ENCODE measurements at regions not wholly inside any gene's neighbourhood (a gene's known extent, or its start where the extent isn't known, plus 50 kb on each side); places are given as distances from the start of the nearest gene placed in this dataset.
A peak's percentile ranks its signal among the peaks of the same experiment; 100 is the strongest.

- intact Hi-C loops (cut with DNase I; ENCODE audit: low total_unique reads), result no loop called here
- Histone ChIP-seq H3K36me3 (no peaks in the 10 kb centered on the region), H3K9me3 (peaks cover 0 to 36% (median 23%) of the 10 kb centered on the region in 8 donors), H3K27me3 (replicated peaks in 1 of 7) (no peaks in the 10 kb centered on the region), H3K4me1 (no peaks in the 10 kb centered on the region), H3K4me3 (no peak overlapping the region), H3K27ac (no peak overlapping the region)
- no peak for TF ChIP-seq CTCF (IDR thresholded peaks at IDR 0.05 in 8 of 11, conservative IDR thresholded peaks at IDR 0.05 in 3 of 11)
- no peak for TF ChIP-seq POLR2AphosphoS5 (IDR thresholded peaks at IDR 0.05)
- TF ChIP-seq POLR2A (IDR thresholded peaks at IDR 0.05), result no peak
- no peak for DNase-seq
Observed at GRCh38 chr4:126238013-126238412, 923.3 kb downstream of the FAT4 start.

GRCh38 chr4:126241634-126242033 lies 926.9 kb downstream of the FAT4 start:
- no peak for DNase-seq
- Histone ChIP-seq H3K4me1 (no peaks in the 10 kb centered on the region), H3K27me3 (replicated peaks in 1 of 7) (no peaks in the 10 kb centered on the region), H3K27ac (no peak overlapping the region), H3K9me3 (peaks cover 0 to 13% (median 0%) of the 10 kb centered on the region in 8 donors), H3K36me3 (no peaks in the 10 kb centered on the region), H3K4me3 (no peak overlapping the region)
- no peak for TF ChIP-seq POLR2A (IDR thresholded peaks at IDR 0.05)
- no peak for TF ChIP-seq POLR2AphosphoS5 (IDR thresholded peaks at IDR 0.05)
- no peak for TF ChIP-seq CTCF (IDR thresholded peaks at IDR 0.05 in 8 of 11, conservative IDR thresholded peaks at IDR 0.05 in 3 of 11)
- intact Hi-C loops (cut with DNase I; ENCODE audit: low total_unique reads), result no loop called here
- WGBS, 5 donors, result 81 to 93% (median 88%) methylated on average over 2 of the region's 2 CpGs

- Histone ChIP-seq H3K4me1 (no peaks in the 10 kb centered on the region), H3K27me3 (replicated peaks in 1 of 7) (no peaks in the 10 kb centered on the region), H3K9me3 (peaks cover 0 to 13% (median 0%) of the 10 kb centered on the region in 8 donors), H3K27ac (peak overlapping the region in 4 of 8 donors; percentile 0 to 35 (median 18)), H3K4me3 (no peak overlapping the region), H3K36me3 (no peaks in the 10 kb centered on the region)
- intact Hi-C loops (cut with DNase I; ENCODE audit: low total_unique reads), result no loop called here
- TF ChIP-seq CTCF (IDR thresholded peaks at IDR 0.05 in 8 of 11, conservative IDR thresholded peaks at IDR 0.05 in 3 of 11) (no peak), POLR2AphosphoS5 (IDR thresholded peaks at IDR 0.05) (no peak), POLR2A (IDR thresholded peaks at IDR 0.05) (no peak)
- WGBS, 5 donors, result 45 to 70% (median 68%) methylated on average over 7 of the region's 7 CpGs
- peak; percentile 42 for DNase-seq
Observed at GRCh38 chr4:126242679-126243390, 928.1 kb downstream of the FAT4 start.

- Histone ChIP-seq H3K36me3 (no peaks in the 10 kb centered on the region), H3K27me3 (replicated peaks in 1 of 7) (no peaks in the 10 kb centered on the region), H3K4me3 (no peak overlapping the region), H3K9me3 (peaks cover 0 to 13% (median 0%) of the 10 kb centered on the region in 8 donors), H3K27ac (no peak overlapping the region), H3K4me1 (no peaks in the 10 kb centered on the region)
- WGBS, 5 donors, result 66 to 90% (median 77%) methylated on average over 3 of the region's 3 CpGs
- no peak for DNase-seq
- intact Hi-C loops (cut with DNase I; ENCODE audit: low total_unique reads), result no loop called here
- TF ChIP-seq POLR2A (IDR thresholded peaks at IDR 0.05) (no peak), CTCF (IDR thresholded peaks at IDR 0.05 in 8 of 11, conservative IDR thresholded peaks at IDR 0.05 in 3 of 11) (no peak), POLR2AphosphoS5 (IDR thresholded peaks at IDR 0.05) (no peak)
Observed at GRCh38 chr4:126247409-126247808, 932.7 kb downstream of the FAT4 start.

Measured in spleen (tissue), 11 donors.